Coronary artery (tissue), 2 donors: ENCODE measurements at regions not wholly inside any gene's neighbourhood (a gene's known extent, or its start where the extent isn't known, plus 50 kb on each side); places are given as distances from the start of the nearest gene placed in this dataset.

Source experiments
- DNase-seq: peaks from one replicate; pipeline ENCODE4 v3.0.0-alpha.2; 2017; ENCODE audit warnings: low spot score
- H3K27ac ChIP-seq, 2 donors: fragments of 200-600 bp; sonication (generic); one replicate each; pipeline ENCODE4 v1.5.1; 2016 to 2019
- H3K4me3 ChIP-seq: fragments of 200-600 bp; sonication (generic); 2 replicates; pipeline ENCODE4 v1.5.1; 2016; ENCODE audit warnings: mild to moderate bottlenecking, moderate library complexity
- TF ChIP-seq, protein P1 (sequence below): fragments of 200-600 bp; sonication (generic); IDR thresholded peaks from one replicate; pipeline ENCODE4 v1.5.1; 2019; ENCODE audit warnings: antibody characterized with exemption

DNA sequence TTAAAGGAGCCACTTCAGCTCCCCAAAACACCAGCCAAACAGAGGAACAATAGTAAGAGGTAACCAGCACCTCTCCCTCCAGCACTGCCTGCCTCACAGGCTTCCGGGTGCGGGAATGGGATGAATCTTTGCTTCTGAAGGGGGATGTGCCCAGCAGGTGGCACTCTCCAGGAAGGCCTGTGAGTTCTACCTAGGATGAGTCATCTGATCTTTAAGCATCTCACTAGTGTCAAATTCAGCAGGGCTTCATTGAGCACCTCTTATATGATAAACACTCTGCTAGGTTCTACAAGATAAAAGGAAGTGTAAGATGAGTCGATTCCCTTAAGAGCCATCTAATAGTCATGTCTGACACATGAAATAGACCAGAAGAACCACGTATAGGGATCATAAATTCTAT is 237.4 kb upstream of the UMPS start:
- Histone ChIP-seq H3K27ac (no peak overlapping the region), H3K4me3 (no peak overlapping the region)
- TF ChIP-seq, protein P1, sequence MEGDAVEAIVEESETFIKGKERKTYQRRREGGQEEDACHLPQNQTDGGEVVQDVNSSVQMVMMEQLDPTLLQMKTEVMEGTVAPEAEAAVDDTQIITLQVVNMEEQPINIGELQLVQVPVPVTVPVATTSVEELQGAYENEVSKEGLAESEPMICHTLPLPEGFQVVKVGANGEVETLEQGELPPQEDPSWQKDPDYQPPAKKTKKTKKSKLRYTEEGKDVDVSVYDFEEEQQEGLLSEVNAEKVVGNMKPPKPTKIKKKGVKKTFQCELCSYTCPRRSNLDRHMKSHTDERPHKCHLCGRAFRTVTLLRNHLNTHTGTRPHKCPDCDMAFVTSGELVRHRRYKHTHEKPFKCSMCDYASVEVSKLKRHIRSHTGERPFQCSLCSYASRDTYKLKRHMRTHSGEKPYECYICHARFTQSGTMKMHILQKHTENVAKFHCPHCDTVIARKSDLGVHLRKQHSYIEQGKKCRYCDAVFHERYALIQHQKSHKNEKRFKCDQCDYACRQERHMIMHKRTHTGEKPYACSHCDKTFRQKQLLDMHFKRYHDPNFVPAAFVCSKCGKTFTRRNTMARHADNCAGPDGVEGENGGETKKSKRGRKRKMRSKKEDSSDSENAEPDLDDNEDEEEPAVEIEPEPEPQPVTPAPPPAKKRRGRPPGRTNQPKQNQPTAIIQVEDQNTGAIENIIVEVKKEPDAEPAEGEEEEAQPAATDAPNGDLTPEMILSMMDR = no peak
- DNase-seq = no peak

DNA sequence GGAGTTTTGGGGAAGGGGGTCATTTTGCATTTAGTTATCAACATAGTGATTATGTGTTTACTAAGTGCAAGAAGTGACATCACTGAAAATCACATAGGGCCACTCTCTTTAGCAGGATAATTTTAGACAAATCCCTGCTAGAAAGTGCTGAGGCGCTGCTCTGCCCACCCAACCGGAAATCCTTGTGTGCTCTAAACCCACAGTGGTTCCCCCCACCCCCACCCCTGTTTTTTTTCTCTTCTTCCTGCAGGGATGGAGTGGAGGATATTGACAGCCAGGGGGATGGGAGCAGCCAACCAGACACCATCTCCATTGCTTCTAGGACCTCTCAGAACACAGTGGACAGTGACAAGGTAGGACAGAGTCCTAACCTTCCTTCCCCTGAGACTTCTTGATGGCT is 234.2 kb upstream of the UMPS start:
- peak overlapping the region in 1 of 2 donors; percentile 1 for H3K27ac ChIP-seq
- no peak overlapping the region for H3K4me3 ChIP-seq
- TF ChIP-seq, protein P1 = no peak
- no peak for DNase-seq

DNA sequence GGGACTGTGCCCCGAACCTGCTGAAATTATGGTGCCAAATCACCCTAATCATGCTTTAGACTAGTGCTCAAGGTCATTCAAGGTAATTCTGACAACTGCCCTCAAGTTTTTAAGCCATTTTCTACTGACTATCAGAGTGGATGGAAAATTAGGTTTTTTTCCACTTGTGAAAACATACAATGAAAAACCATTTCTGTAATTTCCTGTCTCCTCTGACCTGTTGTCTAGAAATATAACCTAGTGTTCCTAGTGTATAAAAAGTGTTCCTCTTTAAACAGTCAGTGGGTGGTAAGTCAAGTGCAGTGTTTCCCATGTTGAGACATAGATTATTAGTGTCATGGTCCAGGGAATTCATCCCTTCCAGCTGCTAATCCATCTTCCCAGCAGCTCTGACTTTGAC is 232.8 kb upstream of the UMPS start:
- Histone ChIP-seq H3K4me3 (no peak overlapping the region), H3K27ac (peak overlapping the region in 1 of 2 donors; percentile 31)
- TF ChIP-seq, protein P1 = no peak
- DNase-seq = no peak

DNA sequence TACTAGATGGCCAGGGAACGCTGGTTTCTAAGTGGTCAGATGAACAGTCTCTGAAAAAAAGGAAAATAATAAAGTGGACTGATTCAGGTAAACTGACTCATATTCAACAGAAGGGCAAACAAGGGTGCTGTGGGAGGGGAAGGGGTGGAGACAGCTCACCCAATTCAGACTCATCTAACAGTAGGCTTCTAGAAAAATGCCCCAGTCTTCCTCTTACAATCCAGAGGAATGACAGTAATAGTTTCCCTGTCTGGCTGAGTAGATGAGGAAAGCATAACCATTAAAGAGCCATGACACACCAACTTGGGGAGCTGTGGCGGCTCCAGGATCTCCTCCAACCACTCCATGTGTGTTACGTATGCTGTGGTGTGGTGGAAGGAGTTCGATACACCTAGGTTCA is 231.4 kb upstream of the UMPS start:
- H3K4me3 ChIP-seq = no peak overlapping the region
- H3K27ac ChIP-seq = no peak overlapping the region
- TF ChIP-seq, protein P1 = no peak
- no peak for DNase-seq

DNA sequence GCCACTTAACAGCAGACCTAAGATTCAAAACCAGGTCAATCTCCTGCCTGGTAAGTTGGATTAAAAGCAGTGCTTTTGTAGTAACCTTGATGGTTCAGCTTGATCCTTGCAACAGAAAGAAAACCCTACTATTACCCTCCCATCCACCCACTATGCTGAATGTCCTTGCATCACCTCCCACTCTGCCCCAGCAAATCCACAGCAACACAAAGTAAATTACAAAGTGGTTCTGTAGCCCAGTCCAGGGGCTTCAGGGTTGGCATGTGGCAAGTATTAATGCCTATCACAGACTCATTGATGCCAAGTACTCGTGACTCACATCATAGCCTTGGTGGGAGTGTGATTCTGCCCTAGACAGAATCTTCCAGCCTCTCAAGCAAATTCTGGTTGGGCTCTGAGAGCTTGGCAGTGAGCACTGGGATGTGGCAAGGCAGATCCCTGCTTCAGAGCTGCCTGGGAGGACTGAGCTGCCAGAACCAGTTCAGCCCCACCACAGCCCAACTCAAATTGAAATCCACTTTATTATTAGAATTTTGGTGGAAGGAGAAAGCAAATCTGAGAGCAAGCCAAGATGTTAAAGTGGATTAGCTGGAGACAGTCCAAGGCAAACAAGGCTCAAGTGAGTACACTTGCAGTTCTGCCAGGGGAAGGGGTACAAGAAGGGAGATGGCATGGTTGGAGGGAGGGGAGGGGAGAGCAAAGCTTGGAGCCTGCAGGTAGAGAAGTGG is 225.8 kb upstream of the UMPS start:
- DNase-seq = peak; percentile 86
- H3K4me3 ChIP-seq = no peak overlapping the region
- H3K27ac ChIP-seq = peak overlapping the region; percentile 64 to 73
- TF ChIP-seq, protein P1 = no peak

DNA sequence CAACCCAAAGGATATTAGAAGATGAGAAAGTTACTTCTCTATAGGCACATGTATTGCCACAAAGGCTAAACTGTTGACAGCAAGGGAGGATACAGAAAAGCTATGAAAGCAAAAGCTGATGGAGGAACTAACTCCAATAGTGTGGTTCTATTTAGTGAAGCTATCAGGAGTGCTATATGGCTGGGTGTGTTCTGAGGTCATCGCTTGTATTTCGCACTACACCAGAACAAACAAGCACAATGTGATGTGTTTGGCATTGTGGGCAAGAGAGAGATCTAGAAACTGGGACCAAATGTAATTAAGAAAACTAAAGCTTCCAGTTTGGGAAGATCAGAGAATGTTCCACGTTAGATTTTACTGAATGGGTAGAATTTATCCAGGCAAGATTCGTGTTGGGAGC is 220.4 kb upstream of the UMPS start:
- DNase-seq = no peak
- Histone ChIP-seq H3K27ac (no peak overlapping the region), H3K4me3 (no peak overlapping the region)
- TF ChIP-seq, protein P1 = no peak

DNA sequence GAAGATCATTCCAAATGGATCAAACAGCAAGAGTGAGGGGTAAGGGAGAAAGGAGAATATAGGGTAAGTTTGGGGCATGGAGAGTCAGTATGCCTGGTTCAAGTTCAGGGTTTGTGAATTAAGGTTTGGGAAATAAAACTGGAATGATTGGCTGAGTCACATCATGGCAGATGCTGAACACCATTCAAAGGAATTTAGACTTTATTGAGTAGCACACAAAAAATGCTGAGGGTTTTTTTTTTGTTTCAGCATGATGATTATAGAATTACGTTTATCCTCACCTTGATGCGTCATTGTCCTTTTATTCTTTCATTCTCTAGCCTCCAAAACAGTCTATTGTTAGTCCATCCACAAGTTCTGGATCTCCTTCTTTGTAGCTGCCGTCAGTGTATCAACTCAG is 220.0 kb upstream of the UMPS start:
- DNase-seq = no peak
- no peak overlapping the region for H3K4me3 ChIP-seq
- TF ChIP-seq, protein P1 = no peak
- H3K27ac ChIP-seq = no peak overlapping the region
